Fibroblast of skin of abdomen (primary cell): ENCODE measurements at regions not wholly inside any gene's neighbourhood (a gene's known extent, or its start where the extent isn't known, plus 50 kb on each side); places are given as distances from the start of the nearest gene placed in this dataset.
A peak's percentile ranks its signal among the peaks of the same experiment; 100 is the strongest.

Source experiments
- DNase-seq: peaks from one replicate; pipeline ENCODE4 v3.0.0-alpha.2; 2013

GRCh38 chr11:95717314-95717713 is 72.3 kb downstream of the FAM76B start:
- no peak for DNase-seq

GRCh38 chr11:95716266-95716665 is 73.3 kb downstream of the FAM76B start:
- DNase-seq, result peak; percentile 62

- peak; percentile 46 for DNase-seq
Measured at GRCh38 chr11:95715777-95716241, 73.8 kb downstream of the FAM76B start.

- DNase-seq, result no peak
Measured at GRCh38 chr11:95714843-95715776, 74.5 kb downstream of the FAM76B start.

GRCh38 chr11:95713428-95713827 is 76.2 kb downstream of the FAM76B start:
- no peak for DNase-seq

- no peak for DNase-seq
Measured at GRCh38 chr11:95711945-95712221, 77.7 kb downstream of the FAM76B start.

- peak; percentile 75 for DNase-seq
Measured at GRCh38 chr11:95711162-95711944, 78.2 kb downstream of the FAM76B start.

- DNase-seq, result no peak
Measured at GRCh38 chr11:95708681-95709080, 80.9 kb downstream of the FAM76B start.

GRCh38 chr11:95706974-95707387 is 82.6 kb downstream of the FAM76B start:
- no peak for DNase-seq

- DNase-seq, result peak; percentile 84
Measured at GRCh38 chr11:95705485-95706124, 84.0 kb downstream of the FAM76B start.

- DNase-seq, result no peak
Measured at GRCh38 chr11:95704865-95705264, 84.7 kb downstream of the FAM76B start.

GRCh38 chr11:95703049-95703448 is 86.5 kb downstream of the FAM76B start:
- DNase-seq, result no peak

- DNase-seq, result peak; percentile 94
Measured at GRCh38 chr11:95702526-95702925, 87.1 kb downstream of the FAM76B start.

GRCh38 chr11:95700471-95700817 is 89.1 kb downstream of the FAM76B start:
- no peak for DNase-seq

- DNase-seq, result peak; percentile 37
Measured at GRCh38 chr11:95699631-95700470, 89.7 kb downstream of the FAM76B start.

GRCh38 chr11:95698676-95699557 is 90.7 kb downstream of the FAM76B start:
- no peak for DNase-seq

- no peak for DNase-seq
Measured at GRCh38 chr11:95697614-95698408, 91.8 kb downstream of the FAM76B start.

GRCh38 chr11:95695181-95695580 is 94.4 kb downstream of the FAM76B start:
- no peak for DNase-seq

GRCh38 chr11:95693298-95693697 is 96.3 kb downstream of the FAM76B start:
- DNase-seq, result no peak

GRCh38 chr11:95692526-95693260 is 96.9 kb downstream of the FAM76B start:
- DNase-seq, result peak; percentile 65
